ENCODE measurements at regions not wholly inside any gene's neighbourhood (a gene's known extent, or its start where the extent isn't known, plus 50 kb on each side); places are given as distances from the start of the nearest gene placed in this dataset.

DNA sequence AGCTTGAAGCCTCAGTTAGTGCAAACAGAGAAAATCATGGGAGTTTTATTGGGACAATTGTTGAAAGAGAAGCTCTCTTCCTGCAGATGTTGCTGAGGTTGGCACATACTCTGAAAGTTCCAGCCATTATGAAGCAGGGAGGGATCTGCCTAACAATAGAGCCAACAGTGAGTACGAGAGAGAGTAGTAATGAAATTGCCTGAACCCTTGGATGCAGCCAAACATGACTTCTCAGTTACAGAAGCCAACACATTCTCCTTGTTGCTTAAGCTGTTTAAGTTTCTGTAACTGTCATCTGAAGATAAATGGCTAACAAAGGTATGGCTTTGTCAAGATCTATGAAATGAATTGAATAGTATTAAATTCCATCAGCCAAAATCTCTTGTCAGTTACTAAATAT is 211.0 kb upstream of the TTC14 start:
- H3K4me2 ChIP-seq (ENCODE audit: insufficient read depth, low read length, poor library complexity, severe bottlenecking) = no peak overlapping the region
- H3K9me3 ChIP-seq (replicated peaks in 1 of 2; ENCODE audit: control insufficient read depth in 2 of 2, insufficient read depth in 1 of 2, low read depth in 1 of 2, low read length in 2 of 2) = no peaks in the 10 kb centered on the region
- H3K4me3 ChIP-seq (ENCODE audit: low read length in 2 of 2) = no peak overlapping the region
- H4K8ac ChIP-seq (ENCODE audit: low read depth, low read length) = no peak overlapping the region
- no peak overlapping the region for H3K9ac ChIP-seq (ENCODE audit: low read depth, low read length, poor library complexity)
- H3K36me3 ChIP-seq (replicated peaks in 1 of 2; ENCODE audit: control insufficient read depth in 2 of 2, insufficient read depth in 2 of 2, low read length in 2 of 2) = no peaks in the 10 kb centered on the region
- no peak overlapping the region for H2BK5ac ChIP-seq (ENCODE audit: low read length)
- H2BK120ac ChIP-seq (ENCODE audit: low read depth, low read length) = no peak overlapping the region
- WGBS, 2 donors (ENCODE audit: extremely low coverage in 2 of 2, insufficient read length in 2 of 2, insufficient replicate concordance in 1 of 2) = no CpG with 5 or more reads among the region's 1 CpG
- no peak overlapping the region for H4K91ac ChIP-seq (ENCODE audit: low read depth, low read length, poor library complexity)
- H3K23ac ChIP-seq (ENCODE audit: low read depth, low read length, poor library complexity) = no peak overlapping the region
- H2AFZ ChIP-seq (ENCODE audit: low read length) = no peak overlapping the region
- no peak for DNase-seq (ENCODE audit: low spot score)
- H2BK15ac ChIP-seq (ENCODE audit: low read length) = no peak overlapping the region
- H3K14ac ChIP-seq (ENCODE audit: low read length) = no peak overlapping the region
- no peak overlapping the region for H3K27ac ChIP-seq (replicated peaks; ENCODE audit: low read length)
- no peaks in the 10 kb centered on the region for H3K79me1 ChIP-seq (ENCODE audit: low read depth, low read length)
- H2BK12ac ChIP-seq (ENCODE audit: low read length) = no peak overlapping the region
- no peaks in the 10 kb centered on the region for H3K27me3 ChIP-seq (ENCODE audit: control insufficient read depth in 3 of 3, insufficient read depth in 3 of 3, low read depth in 1 of 3, low read length in 3 of 3)
- no peak overlapping the region for H3K18ac ChIP-seq (ENCODE audit: low read length)
- H2AK5ac ChIP-seq (ENCODE audit: low read depth, low read length) = no peak overlapping the region
- no peaks in the 10 kb centered on the region for H3K4me1 ChIP-seq (ENCODE audit: control insufficient read depth in 2 of 2, insufficient read depth in 1 of 2, low read depth in 1 of 2, low read length in 2 of 2)
- no peak overlapping the region for H3K4ac ChIP-seq (ENCODE audit: low read length)

DNA sequence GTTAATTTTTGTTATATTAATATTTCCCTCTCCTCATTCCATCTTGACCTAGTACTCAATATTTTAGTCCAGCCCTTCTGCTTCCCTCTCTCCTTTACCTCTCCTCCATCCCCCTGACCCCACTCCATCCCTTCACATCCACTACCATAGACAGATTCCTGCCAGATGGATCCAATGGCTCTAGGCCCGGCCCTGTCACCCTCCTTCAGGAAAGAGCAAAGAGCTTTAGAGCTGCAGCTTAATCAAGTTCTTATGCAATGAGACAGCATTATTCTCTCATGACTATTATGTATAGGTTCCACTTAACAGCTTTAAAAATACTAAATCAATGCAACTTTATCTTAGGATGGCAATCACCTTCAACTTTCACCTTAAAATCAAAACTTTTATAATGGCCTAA is 200.7 kb upstream of the TTC14 start:
- Histone ChIP-seq H4K8ac (ENCODE audit: low read depth, low read length) (no peak overlapping the region), H3K36me3 (replicated peaks in 1 of 2; ENCODE audit: control insufficient read depth in 2 of 2, insufficient read depth in 2 of 2, low read length in 2 of 2) (no peaks in the 10 kb centered on the region), H2AFZ (ENCODE audit: low read length) (no peak overlapping the region), H3K9me3 (replicated peaks in 1 of 2; ENCODE audit: control insufficient read depth in 2 of 2, insufficient read depth in 1 of 2, low read depth in 1 of 2, low read length in 2 of 2) (no peaks in the 10 kb centered on the region), H2BK5ac (ENCODE audit: low read length) (no peak overlapping the region), H3K79me1 (ENCODE audit: low read depth, low read length) (no peaks in the 10 kb centered on the region), H4K91ac (ENCODE audit: low read depth, low read length, poor library complexity) (no peak overlapping the region), H2BK15ac (ENCODE audit: low read length) (no peak overlapping the region), H2BK120ac (ENCODE audit: low read depth, low read length) (no peak overlapping the region), H3K4me2 (ENCODE audit: insufficient read depth, low read length, poor library complexity, severe bottlenecking) (no peak overlapping the region), H3K4ac (ENCODE audit: low read length) (no peak overlapping the region), H3K4me3 (ENCODE audit: low read length in 2 of 2) (no peak overlapping the region), H2AK5ac (ENCODE audit: low read depth, low read length) (no peak overlapping the region), H3K18ac (ENCODE audit: low read length) (no peak overlapping the region), H3K27me3 (ENCODE audit: control insufficient read depth in 3 of 3, insufficient read depth in 3 of 3, low read depth in 1 of 3, low read length in 3 of 3) (no peaks in the 10 kb centered on the region), H2BK12ac (ENCODE audit: low read length) (no peak overlapping the region), H3K23ac (ENCODE audit: low read depth, low read length, poor library complexity) (no peak overlapping the region), H3K4me1 (ENCODE audit: control insufficient read depth in 2 of 2, insufficient read depth in 1 of 2, low read depth in 1 of 2, low read length in 2 of 2) (no peaks in the 10 kb centered on the region), H3K9ac (ENCODE audit: low read depth, low read length, poor library complexity) (no peak overlapping the region), H3K14ac (ENCODE audit: low read length) (no peak overlapping the region), H3K27ac (replicated peaks; ENCODE audit: low read length) (no peak overlapping the region)
- no peak for DNase-seq (ENCODE audit: low spot score)
- WGBS, 2 donors (ENCODE audit: extremely low coverage in 2 of 2, insufficient read length in 2 of 2, insufficient replicate concordance in 1 of 2) = no CpG with 5 or more reads among the region's 1 CpG

DNA sequence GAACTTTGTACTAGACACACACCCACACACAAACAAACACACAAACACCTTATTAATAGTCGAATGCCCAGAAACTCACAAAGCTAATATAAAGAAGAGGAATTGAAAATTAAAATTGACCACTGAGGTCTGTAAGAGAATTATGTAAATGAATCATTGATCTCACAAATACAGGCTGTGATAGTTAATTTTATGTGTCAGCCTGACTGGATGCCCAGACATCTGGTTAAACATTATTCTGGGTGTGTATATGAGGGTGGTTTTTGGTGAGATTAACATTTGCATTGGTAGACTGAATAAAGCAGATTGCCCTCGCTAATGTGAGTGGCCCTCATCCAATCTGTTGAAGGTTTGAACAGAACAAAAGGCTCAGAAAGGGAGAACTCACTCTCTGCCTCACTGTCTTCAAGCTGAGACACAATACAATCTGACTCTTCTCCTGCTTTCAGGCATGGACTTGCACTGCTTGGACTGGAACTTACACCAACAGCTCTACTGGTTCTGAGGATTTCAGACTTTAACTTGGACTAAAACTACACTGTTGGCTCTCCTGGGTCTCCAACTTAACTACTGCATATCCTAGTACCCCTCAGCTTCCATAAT is 199.4 kb upstream of the TTC14 start:
- WGBS, 2 donors (ENCODE audit: extremely low coverage in 2 of 2, insufficient read length in 2 of 2, insufficient replicate concordance in 1 of 2) = no CpG with 5 or more reads among the region's 2 CpGs
- no peak overlapping the region for H2BK120ac ChIP-seq (ENCODE audit: low read depth, low read length)
- H3K27ac ChIP-seq (replicated peaks; ENCODE audit: low read length) = no peak overlapping the region
- DNase-seq (ENCODE audit: low spot score) = no peak
- H3K18ac ChIP-seq (ENCODE audit: low read length) = no peak overlapping the region
- H3K27me3 ChIP-seq (ENCODE audit: control insufficient read depth in 3 of 3, insufficient read depth in 3 of 3, low read depth in 1 of 3, low read length in 3 of 3) = no peaks in the 10 kb centered on the region
- no peak overlapping the region for H3K9ac ChIP-seq (ENCODE audit: low read depth, low read length, poor library complexity)
- H2AK5ac ChIP-seq (ENCODE audit: low read depth, low read length) = no peak overlapping the region
- H3K4ac ChIP-seq (ENCODE audit: low read length) = no peak overlapping the region
- H3K4me3 ChIP-seq (ENCODE audit: low read length in 2 of 2) = no peak overlapping the region
- no peak overlapping the region for H2BK5ac ChIP-seq (ENCODE audit: low read length)
- no peak overlapping the region for H4K8ac ChIP-seq (ENCODE audit: low read depth, low read length)
- H3K9me3 ChIP-seq (replicated peaks in 1 of 2; ENCODE audit: control insufficient read depth in 2 of 2, insufficient read depth in 1 of 2, low read depth in 1 of 2, low read length in 2 of 2) = no peaks in the 10 kb centered on the region
- H3K36me3 ChIP-seq (replicated peaks in 1 of 2; ENCODE audit: control insufficient read depth in 2 of 2, insufficient read depth in 2 of 2, low read length in 2 of 2) = no peaks in the 10 kb centered on the region
- H3K4me2 ChIP-seq (ENCODE audit: insufficient read depth, low read length, poor library complexity, severe bottlenecking) = no peak overlapping the region
- no peak overlapping the region for H4K91ac ChIP-seq (ENCODE audit: low read depth, low read length, poor library complexity)
- H3K23ac ChIP-seq (ENCODE audit: low read depth, low read length, poor library complexity) = no peak overlapping the region
- H2BK15ac ChIP-seq (ENCODE audit: low read length) = no peak overlapping the region
- H2AFZ ChIP-seq (ENCODE audit: low read length) = no peak overlapping the region
- no peaks in the 10 kb centered on the region for H3K4me1 ChIP-seq (ENCODE audit: control insufficient read depth in 2 of 2, insufficient read depth in 1 of 2, low read depth in 1 of 2, low read length in 2 of 2)
- no peak overlapping the region for H3K14ac ChIP-seq (ENCODE audit: low read length)
- H3K79me1 ChIP-seq (ENCODE audit: low read depth, low read length) = no peaks in the 10 kb centered on the region
- H2BK12ac ChIP-seq (ENCODE audit: low read length) = no peak overlapping the region

DNA sequence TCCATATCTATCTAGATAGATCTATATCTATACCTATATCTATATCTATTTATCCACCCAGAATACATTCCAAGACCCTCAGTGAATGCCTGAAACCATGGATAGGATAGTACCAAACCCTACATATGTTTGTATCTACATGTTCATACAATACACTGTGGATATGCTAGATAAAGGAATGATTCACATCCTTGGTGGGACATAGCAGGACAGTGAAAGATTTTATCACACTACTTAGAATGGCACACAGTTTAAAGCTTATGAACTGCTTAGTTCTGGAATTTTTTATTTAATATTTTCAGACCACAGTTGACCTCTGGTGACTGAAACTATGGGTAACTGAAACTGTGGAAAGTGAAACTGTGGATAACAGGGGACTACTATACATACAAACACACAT is 198.8 kb upstream of the TTC14 start:
- no peaks in the 10 kb centered on the region for H3K36me3 ChIP-seq (replicated peaks in 1 of 2; ENCODE audit: control insufficient read depth in 2 of 2, insufficient read depth in 2 of 2, low read length in 2 of 2)
- H2AFZ ChIP-seq (ENCODE audit: low read length) = no peak overlapping the region

More for the DNA sequence above, 198.8 kb upstream of the TTC14 start:
- Histone ChIP-seq H3K23ac (ENCODE audit: low read depth, low read length, poor library complexity) (no peak overlapping the region), H2BK5ac (ENCODE audit: low read length) (no peak overlapping the region), H3K14ac (ENCODE audit: low read length) (no peak overlapping the region), H3K18ac (ENCODE audit: low read length) (no peak overlapping the region), H3K4me2 (ENCODE audit: insufficient read depth, low read length, poor library complexity, severe bottlenecking) (no peak overlapping the region), H3K4me1 (ENCODE audit: control insufficient read depth in 2 of 2, insufficient read depth in 1 of 2, low read depth in 1 of 2, low read length in 2 of 2) (no peaks in the 10 kb centered on the region), H2BK12ac (ENCODE audit: low read length) (no peak overlapping the region), H3K9ac (ENCODE audit: low read depth, low read length, poor library complexity) (no peak overlapping the region), H4K8ac (ENCODE audit: low read depth, low read length) (no peak overlapping the region), H3K27ac (replicated peaks; ENCODE audit: low read length) (no peak overlapping the region), H3K9me3 (replicated peaks in 1 of 2; ENCODE audit: control insufficient read depth in 2 of 2, insufficient read depth in 1 of 2, low read depth in 1 of 2, low read length in 2 of 2) (no peaks in the 10 kb centered on the region), H2BK15ac (ENCODE audit: low read length) (no peak overlapping the region), H4K91ac (ENCODE audit: low read depth, low read length, poor library complexity) (no peak overlapping the region), H2AK5ac (ENCODE audit: low read depth, low read length) (no peak overlapping the region), H3K27me3 (ENCODE audit: control insufficient read depth in 3 of 3, insufficient read depth in 3 of 3, low read depth in 1 of 3, low read length in 3 of 3) (no peaks in the 10 kb centered on the region), H2BK120ac (ENCODE audit: low read depth, low read length) (no peak overlapping the region), H3K4ac (ENCODE audit: low read length) (no peak overlapping the region), H3K79me1 (ENCODE audit: low read depth, low read length) (no peaks in the 10 kb centered on the region), H3K4me3 (ENCODE audit: low read length in 2 of 2) (no peak overlapping the region)
- DNase-seq (ENCODE audit: low spot score) = no peak
